Activated T-helper 2 cell treated with anti-CD3 and anti-CD28 coated beads, Interferon-gamma antibody, Interleukin-2, Interleukin-4, amounts not matched to agents 10 μg/mL and 5 μg/mL and 100 μg/mL, durations not matched to agents 14 hours and 24 hours and 36 hours (primary cell): ENCODE measurements at regions not wholly inside any gene's neighbourhood (a gene's known extent, or its start where the extent isn't known, plus 50 kb on each side); places are given as distances from the start of the nearest gene placed in this dataset.

Source experiments
- DNase-seq: peaks from one replicate; pipeline ENCODE4 v3.0.0; 2021; ENCODE audit warnings: low spot score
- H3K27ac Mint-ChIP-seq: one replicate; pipeline ENCODE4 v1.8.0; 2021; ENCODE audit warnings: mixed read lengths
- H3K27me3 Mint-ChIP-seq: one replicate; pipeline ENCODE4 v1.8.0; 2021; ENCODE audit warnings: low read depth, mixed read lengths
- H3K36me3 Mint-ChIP-seq: one replicate; pipeline ENCODE4 v1.8.0; 2021; ENCODE audit warnings: low read depth, mixed read lengths
- H3K4me1 Mint-ChIP-seq: one replicate; pipeline ENCODE4 v1.8.0; 2021; ENCODE audit warnings: low read depth, mixed read lengths
- H3K4me3 Mint-ChIP-seq: one replicate; pipeline ENCODE4 v1.8.0; 2021; ENCODE audit warnings: low read depth, mild to moderate bottlenecking, moderate library complexity, mixed read lengths
- H3K9me3 Mint-ChIP-seq: one replicate; pipeline ENCODE4 v1.8.0; 2021; ENCODE audit warnings: mixed read lengths
- intact Hi-C: fragments of 100-400 bp; cut with micrococcal nuclease; formaldehyde crosslinking; loops from one replicate; pipeline ENCODE4 v1.15.1; 2023

- no peaks in the 10 kb centered on the region for H3K4me1 Mint-ChIP-seq
- H3K27me3 Mint-ChIP-seq, result peaks cover 3% of the 10 kb centered on the region
- H3K4me3 Mint-ChIP-seq, result no peak overlapping the region
- DNase-seq, result no peak
- H3K9me3 Mint-ChIP-seq, result no peaks in the 10 kb centered on the region
- intact Hi-C loops, result no loop called here
- H3K36me3 Mint-ChIP-seq, result no peaks in the 10 kb centered on the region
- no peak overlapping the region for H3K27ac Mint-ChIP-seq
These were observed 52.1 kb upstream of the IQSEC1 start for GRCh38 chr3:13125092-13126015.

DNA sequence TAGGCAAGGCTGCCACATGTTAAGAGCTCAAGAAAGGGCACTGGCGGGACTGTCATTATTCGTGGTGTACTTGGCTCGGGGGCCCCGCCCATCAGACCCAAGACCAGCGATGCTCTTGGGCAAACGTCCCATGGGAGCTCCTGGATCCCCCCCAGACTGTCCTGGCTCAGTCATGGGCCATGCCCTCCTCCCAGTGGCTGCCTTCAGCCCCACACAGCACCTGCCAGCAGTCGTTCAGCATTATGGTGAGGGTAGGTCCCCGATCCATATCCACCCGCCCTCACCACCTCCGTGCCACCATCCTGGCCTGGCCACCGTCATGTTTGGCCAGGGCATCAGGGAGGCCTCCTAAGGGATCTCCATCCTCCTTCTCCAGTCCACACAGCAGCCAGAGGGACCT, 51.4 kb upstream of the IQSEC1 start:
- Mint-ChIP-seq H3K9me3 (no peaks in the 10 kb centered on the region), H3K27ac (no peak overlapping the region), H3K27me3 (peaks cover 3% of the 10 kb centered on the region), H3K4me3 (no peak overlapping the region), H3K36me3 (no peaks in the 10 kb centered on the region), H3K4me1 (no peaks in the 10 kb centered on the region)
- DNase-seq, result no peak
- intact Hi-C loops, result no loop called here

- Mint-ChIP-seq H3K36me3 (no peaks in the 10 kb centered on the region), H3K9me3 (no peaks in the 10 kb centered on the region), H3K4me1 (no peaks in the 10 kb centered on the region), H3K27ac (no peak overlapping the region), H3K4me3 (no peak overlapping the region), H3K27me3 (peaks cover 3% of the 10 kb centered on the region)
- DNase-seq, result no peak
- intact Hi-C loops, result no loop called here
These were observed 50.5 kb upstream of the IQSEC1 start for GRCh38 chr3:13123765-13124164.

GRCh38 chr3:13123013-13123654, 49.9 kb upstream of the IQSEC1 start:
- Mint-ChIP-seq H3K9me3 (no peaks in the 10 kb centered on the region), H3K27ac (no peak overlapping the region), H3K36me3 (no peaks in the 10 kb centered on the region), H3K4me3 (no peak overlapping the region), H3K27me3 (peaks cover 6% of the 10 kb centered on the region), H3K4me1 (no peaks in the 10 kb centered on the region)
- no peak for DNase-seq
- intact Hi-C loops, result no loop called here
